RWPE1 (cell line): ENCODE measurements at regions not wholly inside any gene's neighbourhood (a gene's known extent, or its start where the extent isn't known, plus 50 kb on each side); places are given as distances from the start of the nearest gene placed in this dataset.
"Not testable (repeated sequence)": the region's sequence is repeated elsewhere in the genome, so short reads cannot be mapped to it uniquely, and the experiment has no call there.

Experiments
- CTCF ChIA-PET: fragments of 350-600 bp; sonication (Branson Sonifier 250); formaldehyde crosslinking; extraction: SDS; loops from one replicate; lab custom pipeline; 2021; lab: Yijun Ruan, JAX
- POLR2A ChIA-PET: fragments of 400-600 bp; formaldehyde crosslinking; extraction: SDS; loops from one replicate; lab custom pipeline; 2020; ENCODE audit warnings: antibody characterized with exemption; ENCODE audit not compliant: low non-redundant PET; lab: Yijun Ruan, JAX
- DNase-seq: peaks from one replicate; pipeline ENCODE4 v3.0.0; 2012; ENCODE audit warnings: low spot score
- H3K27ac ChIP-seq: fragments of 450-650 bp; 2 replicates; pipeline ENCODE4 v1.5.1; 2017
- TF ChIP-seq, protein P1 (sequence below): fragments of 450-650 bp; conservative IDR thresholded peaks from 2 replicates; pipeline ENCODE4 v1.5.1; 2017; ENCODE audit warnings: low read depth, mild to moderate bottlenecking

DNA sequence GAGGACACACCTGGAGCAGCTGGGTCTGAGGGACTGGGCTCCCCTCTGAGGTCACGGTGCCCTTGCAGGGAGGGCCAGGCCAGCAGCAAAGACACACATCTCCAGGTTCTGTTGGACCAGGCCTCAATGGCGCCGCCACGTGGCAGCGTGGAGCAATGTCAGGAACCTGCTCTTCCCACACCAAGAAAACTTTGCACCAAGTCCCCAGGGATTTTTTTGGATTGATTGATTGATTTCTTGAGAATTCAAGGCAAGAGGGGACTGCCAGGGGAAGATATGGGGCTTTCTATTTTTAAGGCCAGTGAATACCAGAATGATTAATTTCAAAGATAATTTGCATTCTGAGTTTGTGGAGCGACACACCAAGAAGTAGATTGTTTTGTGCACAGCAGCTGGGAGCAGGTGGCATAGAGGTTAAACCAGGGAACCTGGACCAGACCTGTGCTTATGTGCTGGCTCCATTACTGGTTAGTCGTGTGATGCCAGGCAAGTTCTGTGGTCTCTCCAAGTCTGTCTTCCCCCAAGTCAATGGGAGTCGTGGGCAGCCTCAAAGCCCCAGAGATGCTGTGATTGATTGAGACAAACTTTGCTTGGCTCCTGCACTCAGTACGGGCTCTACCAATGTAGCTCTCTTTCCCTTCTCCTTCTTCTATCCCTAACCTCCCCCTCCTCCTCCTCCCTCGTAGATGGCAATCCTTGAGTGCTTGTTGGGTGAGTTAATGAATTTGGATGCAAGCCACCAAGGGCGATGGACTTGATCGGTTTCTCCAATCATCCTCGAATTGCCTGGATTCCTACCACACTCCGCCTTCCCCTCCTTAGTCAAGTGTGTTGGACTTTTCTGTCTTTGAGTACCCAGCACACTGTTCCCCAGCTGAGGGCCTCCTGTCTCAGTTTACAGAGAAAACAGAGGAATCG, 96.2 kb upstream of the TRPM1 start:
- H3K27ac ChIP-seq, result no peak overlapping the region
- no peak for DNase-seq
- TF ChIP-seq, protein P1, sequence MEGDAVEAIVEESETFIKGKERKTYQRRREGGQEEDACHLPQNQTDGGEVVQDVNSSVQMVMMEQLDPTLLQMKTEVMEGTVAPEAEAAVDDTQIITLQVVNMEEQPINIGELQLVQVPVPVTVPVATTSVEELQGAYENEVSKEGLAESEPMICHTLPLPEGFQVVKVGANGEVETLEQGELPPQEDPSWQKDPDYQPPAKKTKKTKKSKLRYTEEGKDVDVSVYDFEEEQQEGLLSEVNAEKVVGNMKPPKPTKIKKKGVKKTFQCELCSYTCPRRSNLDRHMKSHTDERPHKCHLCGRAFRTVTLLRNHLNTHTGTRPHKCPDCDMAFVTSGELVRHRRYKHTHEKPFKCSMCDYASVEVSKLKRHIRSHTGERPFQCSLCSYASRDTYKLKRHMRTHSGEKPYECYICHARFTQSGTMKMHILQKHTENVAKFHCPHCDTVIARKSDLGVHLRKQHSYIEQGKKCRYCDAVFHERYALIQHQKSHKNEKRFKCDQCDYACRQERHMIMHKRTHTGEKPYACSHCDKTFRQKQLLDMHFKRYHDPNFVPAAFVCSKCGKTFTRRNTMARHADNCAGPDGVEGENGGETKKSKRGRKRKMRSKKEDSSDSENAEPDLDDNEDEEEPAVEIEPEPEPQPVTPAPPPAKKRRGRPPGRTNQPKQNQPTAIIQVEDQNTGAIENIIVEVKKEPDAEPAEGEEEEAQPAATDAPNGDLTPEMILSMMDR, result peak; percentile 60
- ChIA-PET POLR2A (no interaction called here), CTCF (interaction anchor here (0.6 to 1.4 kb wide), 4 partner anchors 69 to 761 kb away, joined by 3 to 5 read pairs (median 3); no protein-coding TSS in a partner anchor)

DNA sequence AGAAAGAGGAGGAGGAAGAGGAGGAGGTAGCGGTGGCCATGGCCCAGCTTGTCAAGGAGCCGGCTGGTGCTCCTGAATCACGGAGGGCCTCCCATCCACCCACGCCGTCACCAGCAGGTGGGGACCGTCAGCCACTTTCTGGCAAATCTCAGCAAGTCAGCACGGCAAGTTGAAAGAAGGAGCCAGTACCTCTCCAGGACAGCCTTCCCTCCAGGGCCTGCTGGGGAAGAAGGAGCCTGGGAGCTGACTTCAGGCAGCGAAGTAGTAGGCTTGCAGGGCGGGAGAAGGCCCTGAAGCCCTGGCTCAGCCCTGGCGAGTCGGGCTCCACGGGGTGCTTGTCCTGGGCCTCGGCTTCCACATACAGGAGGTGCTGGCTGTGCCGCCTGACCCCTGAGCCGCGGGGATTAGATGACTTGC, 99.2 kb upstream of the TRPM1 start:
- ChIA-PET CTCF (no interaction called here), POLR2A (no interaction called here)
- DNase-seq, result no peak
- H3K27ac ChIP-seq, result peak overlapping the region; percentile 16
- TF ChIP-seq, protein P1, result peak; percentile 52

DNA sequence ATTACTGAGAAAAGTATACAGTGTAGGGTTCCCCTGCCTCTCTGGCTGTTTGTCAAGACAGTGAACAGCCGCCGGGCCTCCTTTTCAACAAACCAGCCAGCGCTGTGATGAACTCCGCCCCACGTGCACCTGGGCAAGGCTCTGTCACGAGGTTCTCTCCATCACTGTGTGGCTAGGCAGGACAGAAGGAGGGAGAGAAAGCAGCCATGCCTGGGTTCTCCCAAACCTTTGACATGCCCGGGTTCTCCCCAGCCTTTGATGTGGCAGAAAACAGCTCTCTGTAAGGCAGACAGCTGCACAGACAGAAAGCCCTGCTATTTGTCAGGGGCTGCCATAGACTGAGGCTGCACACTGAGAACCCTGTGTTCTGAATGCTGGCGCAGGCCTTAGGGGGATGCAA, 101.4 kb upstream of the TRPM1 start:
- CTCF ChIA-PET, result interaction anchor here (1.1 kb wide), 1 partner anchor 12 kb away, joined by 3 read pairs; no protein-coding TSS in a partner anchor
- POLR2A ChIA-PET, result no interaction called here
- no peak for DNase-seq
- H3K27ac ChIP-seq, result no peak overlapping the region
- TF ChIP-seq, protein P1, result no peak

DNA sequence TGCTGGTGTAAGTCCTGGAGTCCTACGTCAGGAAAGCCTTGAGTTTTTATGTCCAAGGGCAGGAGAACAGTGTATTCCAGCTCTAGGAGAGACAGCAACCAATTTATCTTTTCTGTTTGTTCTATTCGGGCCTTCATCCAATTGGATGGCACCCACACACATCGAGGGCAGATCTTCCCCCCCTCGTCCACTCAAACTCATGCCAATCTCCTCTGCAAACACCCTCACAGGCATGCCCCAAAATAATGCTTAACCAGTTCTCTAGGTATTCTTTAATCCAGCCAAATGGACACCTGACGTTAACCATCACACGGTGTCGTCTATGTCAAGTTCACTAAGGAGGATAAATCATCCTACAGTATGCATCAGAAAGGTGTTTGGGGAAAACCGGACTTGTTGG, 102.5 kb upstream of the TRPM1 start:
- POLR2A ChIA-PET, result no interaction called here
- CTCF ChIA-PET, result no interaction called here
- no peak overlapping the region for H3K27ac ChIP-seq
- TF ChIP-seq, protein P1, result no peak
- DNase-seq, result no peak

DNA sequence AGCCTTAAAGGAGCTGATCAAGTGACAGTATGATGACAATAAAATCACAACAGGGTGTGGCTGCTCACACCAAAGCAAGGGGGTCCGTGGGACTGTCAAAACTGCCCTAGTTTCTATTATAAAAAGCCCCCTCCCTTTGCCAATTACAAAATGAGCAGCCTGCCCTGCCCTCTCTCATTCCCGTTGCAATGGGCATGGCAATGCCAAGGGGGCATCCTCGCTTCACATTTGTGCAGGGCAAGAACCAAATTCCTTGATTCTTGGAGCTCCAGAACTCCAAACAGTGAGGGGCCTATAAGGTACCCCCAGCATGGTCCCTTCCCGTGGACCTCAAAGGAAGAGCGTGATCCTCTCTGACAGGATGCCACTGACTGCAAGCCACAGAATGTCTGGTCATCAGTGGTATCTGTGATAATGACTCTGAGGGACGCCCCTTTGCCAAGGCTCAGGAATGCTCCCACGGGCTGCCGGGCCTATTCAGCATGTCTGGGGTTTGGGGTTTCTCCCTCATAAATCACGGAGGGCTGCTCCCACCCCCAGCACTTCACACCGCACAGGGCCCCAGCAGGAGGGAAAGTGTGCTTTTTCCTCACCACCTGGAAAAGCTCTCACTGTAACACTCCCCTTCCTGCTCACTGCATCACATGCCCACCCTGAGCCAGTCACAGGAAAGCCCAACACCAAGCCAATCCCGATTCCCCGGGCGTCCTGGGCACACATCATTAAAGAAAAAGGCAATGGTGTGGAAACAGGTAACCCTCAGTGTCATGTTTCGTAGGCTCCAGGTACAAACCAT, 105.1 kb upstream of the TRPM1 start:
- TF ChIP-seq, protein P1, result no peak; the same call in 1 of the 2 replicates
- ChIA-PET POLR2A (no interaction called here), CTCF (interaction anchor here (1.5 kb wide), 1 partner anchor 282 kb away, joined by 4 read pairs; no protein-coding TSS in a partner anchor)
- no peak for DNase-seq
- H3K27ac ChIP-seq, result no peak overlapping the region

DNA sequence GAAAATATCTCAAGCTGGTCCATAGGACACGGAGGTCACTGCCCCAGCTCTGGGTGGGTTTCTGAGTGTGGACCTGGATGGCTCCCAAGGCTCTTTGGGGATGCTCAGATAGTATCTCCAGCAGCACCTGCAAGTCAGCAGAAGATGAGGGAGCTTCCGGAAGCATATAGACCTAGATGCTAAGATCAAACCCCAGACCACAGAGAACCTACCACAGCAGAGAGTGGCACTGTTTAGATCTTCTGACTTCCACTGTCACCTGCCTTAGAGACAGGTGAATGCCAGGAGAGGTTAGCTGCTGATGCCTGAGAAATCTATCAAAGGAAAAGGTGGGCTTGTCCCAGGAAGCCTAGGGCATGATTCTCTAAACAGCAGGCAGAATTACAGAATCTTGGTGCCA, 105.7 kb upstream of the TRPM1 start:
- no peak for DNase-seq
- no peak overlapping the region for H3K27ac ChIP-seq
- TF ChIP-seq, protein P1, result no peak
- CTCF ChIA-PET, result no interaction called here
- POLR2A ChIA-PET, result no interaction called here

DNA sequence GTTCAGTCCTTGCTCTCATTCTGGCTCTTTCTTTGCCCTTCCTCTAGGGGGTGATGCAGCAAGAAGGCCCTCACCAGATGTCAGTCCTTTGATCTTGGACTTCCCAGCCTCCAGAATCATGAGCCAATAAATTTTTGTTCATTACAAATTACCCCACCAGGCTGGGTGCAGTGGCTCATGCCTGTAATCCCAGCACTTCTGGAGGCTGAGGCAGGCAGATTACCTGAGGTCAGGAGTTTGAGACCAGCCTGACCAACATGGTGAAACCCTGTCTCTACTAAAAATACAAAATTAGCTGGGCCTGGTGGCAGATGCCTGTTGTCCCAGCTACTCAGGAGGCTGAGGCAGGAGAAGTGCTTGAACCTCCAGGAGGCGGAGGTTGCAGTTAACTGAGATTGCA, 106.3 kb upstream of the TRPM1 start:
- CTCF ChIA-PET, DNase-seq, H3K27ac ChIP-seq, POLR2A ChIA-PET: not testable (repeated sequence)
